Suprapubic skin (tissue), 4 donors: ENCODE measurements at regions not wholly inside any gene's neighbourhood (a gene's known extent, or its start where the extent isn't known, plus 50 kb on each side); places are given as distances from the start of the nearest gene placed in this dataset.

Experiments used
- DNase-seq, 2 donors: peaks; one replicate each; pipeline ENCODE4 v3.0.0-alpha.2; 2019; ENCODE audit warnings: low spot score in 2 of 2
- H3K27ac ChIP-seq: fragments of 200-600 bp; sonication (generic); one replicate; pipeline ENCODE4 v1.5.1; 2019
- H3K27me3 ChIP-seq: fragments of 200-600 bp; sonication (generic); one replicate; pipeline ENCODE4 v1.5.1; 2019
- H3K36me3 ChIP-seq: fragments of 200-600 bp; sonication (generic); one replicate; pipeline ENCODE4 v1.5.1; 2019
- H3K4me1 ChIP-seq: fragments of 200-600 bp; sonication (generic); one replicate; pipeline ENCODE4 v1.5.1; 2019
- H3K4me3 ChIP-seq: fragments of 200-600 bp; sonication (generic); one replicate; pipeline ENCODE4 v1.5.1; 2019; ENCODE audit warnings: mild to moderate bottlenecking
- H3K9me3 ChIP-seq: fragments of 200-600 bp; sonication (generic); one replicate; pipeline ENCODE4 v1.5.1; 2019
- EP300 ChIP-seq: sonication (generic); formaldehyde crosslinking; IDR thresholded peaks from one replicate; pipeline ENCODE4 v1.6.1; 2017; ENCODE audit warnings: antibody characterized with exemption
- POLR2A ChIP-seq, 2 donors: fragments of 450-650 bp; IDR thresholded peaks; one replicate each; pipeline ENCODE4 v1.6.1; 2017; ENCODE audit warnings: antibody characterized with exemption in 2 of 2, mild to moderate bottlenecking in 2 of 2, moderate library complexity in 2 of 2
- POLR2AphosphoS5 ChIP-seq, 3 donors: sonication (generic); formaldehyde crosslinking; IDR thresholded peaks; one replicate each; pipeline ENCODE4 v1.6.1; 2017; ENCODE audit warnings: antibody characterized with exemption in 3 of 3
- WGBS: methylation state at CpG from one replicate; pipeline ENCODE4 v1.1.5; 2018; 5-methylcytosine and 5-hydroxymethylcytosine counted together
- TF ChIP-seq, protein P1 (sequence below), 2 donors: fragments of 200-600 bp in 1 of 2; fragments of 450-650 bp in 1 of 2; sonication (generic) in 1 of 2; IDR thresholded peaks; one replicate each; pipeline ENCODE4 v1.5.1; 2016 to 2019; ENCODE audit warnings: antibody characterized with exemption in 2 of 2, mild to moderate bottlenecking in 1 of 2, moderate library complexity in 1 of 2

DNA sequence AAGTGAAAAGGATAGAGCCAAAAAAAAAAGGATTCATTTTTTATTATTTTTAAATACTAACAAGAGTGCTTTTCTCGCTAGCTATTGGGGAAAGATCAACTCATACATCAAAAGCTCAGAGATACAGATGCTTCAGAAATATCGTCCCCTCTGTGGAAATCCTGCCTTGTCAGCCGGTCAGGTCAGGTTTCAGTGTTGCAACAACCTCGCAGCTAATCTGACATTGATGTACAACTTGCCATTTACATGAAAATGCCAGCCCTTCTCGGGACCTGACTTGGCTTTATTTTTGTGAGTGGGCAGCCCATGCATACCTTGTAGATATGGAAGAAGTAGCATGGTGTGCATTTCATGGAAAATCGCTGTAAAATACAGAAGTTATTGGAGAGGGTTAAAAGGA is 358.8 kb upstream of the ADAMTS16 start:
- Histone ChIP-seq H3K4me3 (no peak overlapping the region), H3K27ac (no peak overlapping the region), H3K9me3 (peaks cover 7% of the 10 kb centered on the region), H3K36me3 (no peaks in the 10 kb centered on the region), H3K27me3 (no peaks in the 10 kb centered on the region), H3K4me1 (no peaks in the 10 kb centered on the region)
- TF ChIP-seq POLR2A (IDR thresholded peaks at IDR 0.05) (no peak), EP300 (no peak), POLR2AphosphoS5 (IDR thresholded peaks at IDR 0.05) (no peak)
- TF ChIP-seq, protein P1, sequence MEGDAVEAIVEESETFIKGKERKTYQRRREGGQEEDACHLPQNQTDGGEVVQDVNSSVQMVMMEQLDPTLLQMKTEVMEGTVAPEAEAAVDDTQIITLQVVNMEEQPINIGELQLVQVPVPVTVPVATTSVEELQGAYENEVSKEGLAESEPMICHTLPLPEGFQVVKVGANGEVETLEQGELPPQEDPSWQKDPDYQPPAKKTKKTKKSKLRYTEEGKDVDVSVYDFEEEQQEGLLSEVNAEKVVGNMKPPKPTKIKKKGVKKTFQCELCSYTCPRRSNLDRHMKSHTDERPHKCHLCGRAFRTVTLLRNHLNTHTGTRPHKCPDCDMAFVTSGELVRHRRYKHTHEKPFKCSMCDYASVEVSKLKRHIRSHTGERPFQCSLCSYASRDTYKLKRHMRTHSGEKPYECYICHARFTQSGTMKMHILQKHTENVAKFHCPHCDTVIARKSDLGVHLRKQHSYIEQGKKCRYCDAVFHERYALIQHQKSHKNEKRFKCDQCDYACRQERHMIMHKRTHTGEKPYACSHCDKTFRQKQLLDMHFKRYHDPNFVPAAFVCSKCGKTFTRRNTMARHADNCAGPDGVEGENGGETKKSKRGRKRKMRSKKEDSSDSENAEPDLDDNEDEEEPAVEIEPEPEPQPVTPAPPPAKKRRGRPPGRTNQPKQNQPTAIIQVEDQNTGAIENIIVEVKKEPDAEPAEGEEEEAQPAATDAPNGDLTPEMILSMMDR (IDR thresholded peaks at IDR 0.05), result no peak
- no peak for DNase-seq
- 58% methylated on average over 6 of the region's 6 CpGs for WGBS

DNA sequence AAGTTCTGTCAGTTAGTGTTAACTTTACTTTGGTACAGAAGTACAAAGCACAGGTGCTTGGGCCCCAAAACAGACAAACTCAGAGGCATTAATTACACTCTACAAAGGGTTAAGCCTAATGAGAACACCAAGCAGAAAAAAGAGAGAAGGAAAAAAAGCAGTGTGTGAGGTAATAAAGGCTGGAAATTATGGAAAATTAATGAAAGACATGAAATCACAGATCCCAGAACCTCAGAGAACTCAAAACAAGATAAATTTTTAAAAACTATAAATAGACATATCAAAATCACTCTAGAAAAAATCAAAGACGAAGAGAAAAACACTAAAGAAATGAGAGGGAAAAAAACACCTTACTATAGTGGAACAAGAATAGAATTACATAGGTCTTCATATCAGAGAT is 354.2 kb upstream of the ADAMTS16 start:
- no peak for DNase-seq
- TF ChIP-seq POLR2A (IDR thresholded peaks at IDR 0.05) (no peak), EP300 (no peak), POLR2AphosphoS5 (IDR thresholded peaks at IDR 0.05) (no peak)
- TF ChIP-seq, protein P1 (IDR thresholded peaks at IDR 0.05), result no peak
- Histone ChIP-seq H3K27ac (no peak overlapping the region), H3K9me3 (peaks cover 7% of the 10 kb centered on the region), H3K27me3 (no peaks in the 10 kb centered on the region), H3K4me1 (no peaks in the 10 kb centered on the region), H3K36me3 (no peaks in the 10 kb centered on the region), H3K4me3 (no peak overlapping the region)
- WGBS, result 64% methylated on average over 1 of the region's 1 CpG

DNA sequence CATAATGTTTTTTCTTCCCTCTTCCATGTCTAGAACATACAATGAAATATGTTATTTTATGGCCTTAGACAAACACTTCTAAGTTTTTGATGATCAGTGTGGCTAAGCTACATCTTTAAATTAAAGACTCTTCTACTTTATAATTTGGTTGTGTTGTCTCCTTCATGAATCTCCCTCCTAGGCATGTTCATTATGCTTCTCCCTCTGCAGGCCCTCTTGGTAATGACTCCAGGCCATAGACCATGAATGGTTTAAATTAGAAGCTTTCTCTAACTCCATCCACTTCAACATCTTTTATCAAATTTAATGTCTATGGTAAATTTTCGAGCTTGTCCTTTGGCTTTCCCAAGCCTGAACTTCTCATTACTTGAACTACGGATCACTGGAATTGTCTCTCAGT is 342.7 kb upstream of the ADAMTS16 start:
- TF ChIP-seq EP300 (no peak), POLR2AphosphoS5 (IDR thresholded peaks at IDR 0.05) (no peak), POLR2A (IDR thresholded peaks at IDR 0.05) (no peak)
- TF ChIP-seq, protein P1 (IDR thresholded peaks at IDR 0.05), result no peak
- Histone ChIP-seq H3K27ac (no peak overlapping the region), H3K4me1 (no peaks in the 10 kb centered on the region), H3K27me3 (no peaks in the 10 kb centered on the region), H3K36me3 (no peaks in the 10 kb centered on the region), H3K4me3 (no peak overlapping the region), H3K9me3 (no peaks in the 10 kb centered on the region)
- DNase-seq, result no peak
- WGBS, result 87% methylated on average over 2 of the region's 2 CpGs

DNA sequence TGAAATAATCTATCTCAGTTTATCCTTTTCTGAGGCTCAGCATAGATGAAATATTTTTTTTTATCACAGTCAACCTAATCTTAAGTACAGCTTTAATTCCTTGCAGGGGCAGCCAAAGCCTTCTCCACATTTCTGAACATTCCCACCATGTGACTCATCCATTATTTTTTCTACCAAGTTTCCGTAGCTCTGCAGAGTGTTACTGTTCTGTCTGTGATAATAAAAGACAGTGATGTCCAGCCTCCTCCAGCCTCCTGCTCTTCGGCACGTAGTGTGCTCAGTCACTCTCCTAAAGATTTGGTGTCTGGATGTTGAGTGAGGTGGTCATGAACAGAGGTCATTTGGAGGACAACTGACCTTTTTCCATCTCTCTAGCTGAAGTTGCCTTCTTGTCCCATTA is 338.1 kb upstream of the ADAMTS16 start:
- no peaks in the 10 kb centered on the region for H3K27me3 ChIP-seq
- TF ChIP-seq POLR2AphosphoS5 (IDR thresholded peaks at IDR 0.05), result peak in 1 of 3 donors; percentile 15
- TF ChIP-seq, protein P1 (IDR thresholded peaks at IDR 0.05), result no peak

DNA sequence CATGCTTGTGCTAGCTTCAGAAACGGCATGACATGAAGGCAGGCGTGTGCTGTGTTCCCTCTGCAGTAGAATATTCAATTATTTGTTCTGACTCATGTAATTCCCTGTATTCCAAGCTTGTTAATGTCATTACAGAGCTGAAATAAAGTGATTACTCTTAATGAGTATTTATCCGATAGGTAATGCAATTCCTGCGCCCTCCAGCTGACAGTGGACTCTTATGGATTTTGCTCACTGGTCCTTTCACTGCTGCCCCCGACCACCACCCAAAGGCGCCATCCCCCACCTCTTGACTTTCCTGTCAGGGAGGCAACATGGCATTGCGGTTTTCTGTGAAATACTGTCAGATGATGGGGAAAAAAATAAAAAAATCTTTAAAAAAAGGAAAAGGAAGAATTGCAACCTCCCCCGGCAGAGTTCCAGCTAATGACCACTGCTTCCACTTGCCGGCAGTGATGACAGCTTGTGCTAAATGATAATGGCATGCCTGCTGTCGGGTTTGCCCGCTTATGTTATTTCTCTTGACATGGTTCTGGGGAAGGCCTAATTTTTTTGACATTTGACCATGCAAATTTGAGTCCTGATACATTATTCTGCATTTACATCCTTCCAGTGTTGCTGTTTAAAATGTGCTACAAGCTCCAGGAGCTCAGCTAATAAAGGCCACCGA is 335.3 kb upstream of the ADAMTS16 start:
- Histone ChIP-seq H3K27me3 (no peaks in the 10 kb centered on the region), H3K4me3 (no peak overlapping the region), H3K9me3 (no peaks in the 10 kb centered on the region), H3K27ac (no peak overlapping the region), H3K36me3 (no peaks in the 10 kb centered on the region), H3K4me1 (no peaks in the 10 kb centered on the region)
- no peak for TF ChIP-seq POLR2A (IDR thresholded peaks at IDR 0.05)
- TF ChIP-seq, protein P1 (IDR thresholded peaks at IDR 0.05), result no peak
- TF ChIP-seq EP300, result no peak
- no peak for TF ChIP-seq POLR2AphosphoS5 (IDR thresholded peaks at IDR 0.05)
- DNase-seq, result no peak
- 72% methylated on average over 12 of the region's 12 CpGs for WGBS

More for the DNA sequence above, 338.1 kb upstream of the ADAMTS16 start:
- H3K27ac ChIP-seq, result no peak overlapping the region
- DNase-seq, result no peak
- 38% methylated on average over 3 of the region's 3 CpGs for WGBS
- no peaks in the 10 kb centered on the region for H3K9me3 ChIP-seq
- no peaks in the 10 kb centered on the region for H3K36me3 ChIP-seq
- H3K4me3 ChIP-seq, result no peak overlapping the region
- H3K4me1 ChIP-seq, result no peaks in the 10 kb centered on the region
